Left ventricle myocardium inferior (tissue), 1 donor: ENCODE measurements at regions not wholly inside any gene's neighbourhood (a gene's known extent, or its start where the extent isn't known, plus 50 kb on each side); places are given as distances from the start of the nearest gene placed in this dataset.
"Not testable (repeated sequence)": the region's sequence is repeated elsewhere in the genome, so short reads cannot be mapped to it uniquely, and the experiment has no call there.

Source experiments
- DNase-seq: peaks from one replicate; pipeline ENCODE4 v3.0.0-alpha.2; 2020
- H3K27ac ChIP-seq: fragments of 200-600 bp; replicated peaks from 2 replicates; pipeline ENCODE4 v1.8.0; 2021
- H3K27me3 ChIP-seq: fragments of 200-600 bp; 2 replicates; pipeline ENCODE4 v1.8.0; 2021; ENCODE audit warnings: low read depth
- H3K36me3 ChIP-seq: fragments of 200-600 bp; 2 replicates; pipeline ENCODE4 v1.8.0; 2021
- H3K4me1 ChIP-seq: fragments of 200-600 bp; 2 replicates; pipeline ENCODE4 v1.8.0; 2021
- H3K4me3 ChIP-seq: fragments of 200-600 bp; 2 replicates; pipeline ENCODE4 v1.8.0; 2021; ENCODE audit warnings: mild to moderate bottlenecking, moderate library complexity
- H3K9me3 ChIP-seq: fragments of 200-600 bp; replicated peaks from 2 replicates; pipeline ENCODE4 v1.8.0; 2021
- CTCF ChIP-seq: fragments of 200-600 bp; IDR thresholded peaks from 2 replicates; pipeline ENCODE4 v1.8.0; 2021; ENCODE audit warnings: antibody characterized with exemption, mild to moderate bottlenecking, borderline replicate concordance
- intact Hi-C: fragments of 100-400 bp; cut with micrococcal nuclease; formaldehyde crosslinking; loops from one replicate; pipeline ENCODE4 v1.11.0; 2022
- donor health status: DM: no; HTN: yes; CAD: no; lungs with severe emphysema.

GRCh38 chrX:44060221-44060620, 87.0 kb upstream of the NDP start:
- intact Hi-C loops = no loop called here
- H3K4me3 ChIP-seq = no peak overlapping the region
- no peaks in the 10 kb centered on the region for H3K9me3 ChIP-seq
- H3K4me1 ChIP-seq = no peaks in the 10 kb centered on the region
- TF ChIP-seq CTCF = no peak
- no peak for DNase-seq
- no peaks in the 10 kb centered on the region for H3K27me3 ChIP-seq
- H3K27ac ChIP-seq = no peak overlapping the region
- no peaks in the 10 kb centered on the region for H3K36me3 ChIP-seq

DNA sequence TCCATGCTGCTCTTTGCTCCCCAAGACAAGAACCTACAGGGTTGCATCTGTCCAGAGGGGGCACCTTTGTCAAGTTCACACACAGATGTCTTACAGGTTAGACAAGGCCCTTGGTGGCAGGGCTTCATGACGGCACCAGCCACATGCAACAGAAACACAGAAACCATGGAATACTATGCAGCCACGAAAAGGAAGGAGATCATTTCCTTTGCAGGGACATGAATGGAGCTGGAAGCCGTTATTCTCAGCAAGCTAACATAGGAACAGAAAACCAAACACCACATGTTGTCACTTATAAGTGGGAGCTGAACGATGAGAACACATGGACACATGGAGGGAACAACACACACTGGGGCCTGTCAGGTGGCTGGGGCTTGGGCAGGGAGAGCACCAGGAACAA, 85.1 kb upstream of the NDP start:
- DNase-seq = no peak
- H3K27ac ChIP-seq = no peak overlapping the region
- intact Hi-C loops = no loop called here
- H3K27me3 ChIP-seq = no peaks in the 10 kb centered on the region
- no peaks in the 10 kb centered on the region for H3K9me3 ChIP-seq
- TF ChIP-seq CTCF = no peak
- H3K36me3 ChIP-seq = no peaks in the 10 kb centered on the region
- no peak overlapping the region for H3K4me3 ChIP-seq
- H3K4me1 ChIP-seq = no peaks in the 10 kb centered on the region

DNA sequence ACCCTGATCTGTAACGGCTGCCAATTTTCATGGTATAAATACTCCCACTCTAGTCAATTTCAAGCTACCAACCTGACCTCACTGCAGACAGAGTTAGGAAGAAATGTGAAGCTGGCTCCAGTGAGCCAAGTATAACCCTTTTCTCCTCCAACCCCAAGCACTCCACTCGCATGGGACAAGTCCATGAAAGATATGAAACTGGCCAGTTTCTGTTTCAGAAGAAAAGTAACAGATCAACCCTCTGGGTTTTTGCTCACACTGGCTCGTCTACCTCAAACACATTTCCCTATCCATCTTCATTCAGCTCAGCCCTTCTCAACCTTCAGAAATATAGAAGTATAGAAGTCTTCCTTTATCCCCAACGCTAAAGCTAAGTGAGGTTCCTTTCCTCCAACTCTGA, 82.4 kb upstream of the NDP start:
- intact Hi-C loops = no loop called here
- Histone ChIP-seq H3K27me3 (no peaks in the 10 kb centered on the region), H3K4me1 (no peaks in the 10 kb centered on the region), H3K9me3 (no peaks in the 10 kb centered on the region), H3K27ac (no peak overlapping the region), H3K4me3 (no peak overlapping the region), H3K36me3 (no peaks in the 10 kb centered on the region)
- no peak for DNase-seq
- TF ChIP-seq CTCF = no peak

GRCh38 chrX:44054863-44055601, 81.8 kb upstream of the NDP start:
- Histone ChIP-seq H3K27me3 (no peaks in the 10 kb centered on the region), H3K36me3 (no peaks in the 10 kb centered on the region), H3K27ac (no peak overlapping the region), H3K4me1 (no peaks in the 10 kb centered on the region), H3K9me3 (no peaks in the 10 kb centered on the region), H3K4me3 (no peak overlapping the region)
- DNase-seq = no peak
- intact Hi-C loops = no loop called here
- no peak for TF ChIP-seq CTCF

- DNase-seq, H3K27ac ChIP-seq, H3K4me1 ChIP-seq, intact Hi-C loops, H3K9me3 ChIP-seq, H3K36me3 ChIP-seq, H3K4me3 ChIP-seq, H3K27me3 ChIP-seq: not testable (repeated sequence)
Measured at GRCh38 chrX:44045106-44045505, 71.9 kb upstream of the NDP start.

DNA sequence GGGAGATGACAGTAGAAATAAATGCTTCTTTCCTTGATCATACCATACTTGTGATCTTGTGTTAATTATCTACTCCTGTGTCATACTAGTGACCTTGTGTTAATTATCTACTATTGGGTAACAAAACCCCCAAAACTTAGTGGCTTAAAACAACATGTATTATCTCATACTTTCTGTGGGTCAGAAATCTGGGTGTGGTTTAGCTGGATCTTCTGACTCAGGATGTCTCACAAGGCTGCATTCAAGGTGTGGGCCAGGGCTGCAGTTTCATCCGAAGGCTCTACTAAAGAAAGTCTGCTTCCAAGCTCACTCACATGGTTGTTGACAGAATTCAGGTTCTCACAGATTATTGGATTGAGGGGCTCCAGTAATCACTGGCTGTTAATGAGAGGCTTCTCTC, 70.3 kb upstream of the NDP start:
- H3K9me3 ChIP-seq = no peaks in the 10 kb centered on the region
- no peak for TF ChIP-seq CTCF

More for the DNA sequence above, 70.3 kb upstream of the NDP start:
- Histone ChIP-seq H3K4me3 (no peak overlapping the region), H3K36me3 (no peaks in the 10 kb centered on the region), H3K27ac (no peak overlapping the region), H3K4me1 (no peaks in the 10 kb centered on the region), H3K27me3 (no peaks in the 10 kb centered on the region)
- intact Hi-C loops = no loop called here
- no peak for DNase-seq
